ENCODE measurements at regions not wholly inside any gene's neighbourhood (a gene's known extent, or its start where the extent isn't known, plus 50 kb on each side); places are given as distances from the start of the nearest gene placed in this dataset.
"Not testable (repeated sequence)": the region's sequence is repeated elsewhere in the genome, so short reads cannot be mapped to it uniquely, and the experiment has no call there.

DNA sequence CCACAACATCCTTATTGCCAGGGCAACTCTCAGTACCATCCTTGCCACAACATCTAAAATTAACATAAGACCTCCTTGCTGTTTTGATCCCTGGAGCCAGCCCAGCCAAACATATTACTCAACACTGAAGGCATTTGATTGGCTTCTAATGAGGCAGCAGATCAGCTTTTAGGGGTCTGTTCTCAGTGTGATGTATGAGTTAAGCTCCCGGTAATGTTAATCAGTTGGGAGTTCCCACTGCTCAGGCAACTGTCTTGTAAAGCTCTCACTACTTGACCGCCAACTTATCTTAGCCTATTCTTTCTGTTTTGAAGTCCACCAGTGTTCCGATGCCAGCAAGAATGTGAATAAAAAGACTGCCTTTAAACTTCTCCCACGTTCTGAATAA, 158.9 kb downstream of the FOXB1 start:
- 59 to 72% methylated on average over 4 of the region's 4 CpGs for WGBS, 2 donors
- TF ChIP-seq POLR2A (IDR thresholded peaks at IDR 0.05): no peak
- TF ChIP-seq, protein P1, sequence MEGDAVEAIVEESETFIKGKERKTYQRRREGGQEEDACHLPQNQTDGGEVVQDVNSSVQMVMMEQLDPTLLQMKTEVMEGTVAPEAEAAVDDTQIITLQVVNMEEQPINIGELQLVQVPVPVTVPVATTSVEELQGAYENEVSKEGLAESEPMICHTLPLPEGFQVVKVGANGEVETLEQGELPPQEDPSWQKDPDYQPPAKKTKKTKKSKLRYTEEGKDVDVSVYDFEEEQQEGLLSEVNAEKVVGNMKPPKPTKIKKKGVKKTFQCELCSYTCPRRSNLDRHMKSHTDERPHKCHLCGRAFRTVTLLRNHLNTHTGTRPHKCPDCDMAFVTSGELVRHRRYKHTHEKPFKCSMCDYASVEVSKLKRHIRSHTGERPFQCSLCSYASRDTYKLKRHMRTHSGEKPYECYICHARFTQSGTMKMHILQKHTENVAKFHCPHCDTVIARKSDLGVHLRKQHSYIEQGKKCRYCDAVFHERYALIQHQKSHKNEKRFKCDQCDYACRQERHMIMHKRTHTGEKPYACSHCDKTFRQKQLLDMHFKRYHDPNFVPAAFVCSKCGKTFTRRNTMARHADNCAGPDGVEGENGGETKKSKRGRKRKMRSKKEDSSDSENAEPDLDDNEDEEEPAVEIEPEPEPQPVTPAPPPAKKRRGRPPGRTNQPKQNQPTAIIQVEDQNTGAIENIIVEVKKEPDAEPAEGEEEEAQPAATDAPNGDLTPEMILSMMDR (IDR thresholded peaks at IDR 0.05): no peak
- intact Hi-C loops (cut with DNase I; ENCODE audit: low total_unique reads): no loop called here

DNA sequence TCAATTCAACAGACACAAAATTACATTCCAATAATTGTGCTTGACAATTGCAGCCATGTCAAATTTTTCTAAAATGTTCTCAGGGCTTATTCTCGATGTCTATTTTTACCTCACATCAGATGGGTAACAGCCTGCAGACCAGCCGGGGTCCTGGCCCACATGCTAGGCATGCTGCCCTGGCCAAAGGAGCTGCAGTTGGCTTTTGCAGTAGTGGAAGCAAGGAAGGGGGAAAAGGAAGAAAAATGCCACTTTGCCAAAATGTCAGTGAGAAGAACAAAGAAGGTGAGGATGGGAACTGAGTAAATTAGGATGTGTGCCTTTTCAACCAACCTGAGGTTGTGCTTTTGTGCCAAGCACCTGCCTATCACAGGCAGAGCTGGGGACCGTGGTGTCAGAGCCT, 161.0 kb downstream of the FOXB1 start:
- 89 to 93% methylated on average over 3 of the region's 3 CpGs for WGBS, 2 donors
- TF ChIP-seq, protein P1 (IDR thresholded peaks at IDR 0.05): no peak
- TF ChIP-seq POLR2A (IDR thresholded peaks at IDR 0.05): no peak
- no peak overlapping the region for H3K27ac ChIP-seq
- intact Hi-C loops (cut with DNase I; ENCODE audit: low total_unique reads): no loop called here
- no peaks in the 10 kb centered on the region for H3K4me1 ChIP-seq
- no peaks in the 10 kb centered on the region for H3K9me3 ChIP-seq
- H3K27me3 ChIP-seq: no peaks in the 10 kb centered on the region
- no peak overlapping the region for H3K4me3 ChIP-seq
- no peaks in the 10 kb centered on the region for H3K36me3 ChIP-seq (ENCODE audit: low read depth, missing control alignments)
- no peak for DNase-seq

More for the DNA sequence above, 158.9 kb downstream of the FOXB1 start:
- no peaks in the 10 kb centered on the region for H3K4me1 ChIP-seq
- no peak overlapping the region for H3K27ac ChIP-seq
- H3K27me3 ChIP-seq: no peaks in the 10 kb centered on the region
- H3K36me3 ChIP-seq (ENCODE audit: low read depth, missing control alignments): no peaks in the 10 kb centered on the region
- H3K9me3 ChIP-seq: no peaks in the 10 kb centered on the region
- H3K4me3 ChIP-seq: no peak overlapping the region
- DNase-seq: no peak

DNA sequence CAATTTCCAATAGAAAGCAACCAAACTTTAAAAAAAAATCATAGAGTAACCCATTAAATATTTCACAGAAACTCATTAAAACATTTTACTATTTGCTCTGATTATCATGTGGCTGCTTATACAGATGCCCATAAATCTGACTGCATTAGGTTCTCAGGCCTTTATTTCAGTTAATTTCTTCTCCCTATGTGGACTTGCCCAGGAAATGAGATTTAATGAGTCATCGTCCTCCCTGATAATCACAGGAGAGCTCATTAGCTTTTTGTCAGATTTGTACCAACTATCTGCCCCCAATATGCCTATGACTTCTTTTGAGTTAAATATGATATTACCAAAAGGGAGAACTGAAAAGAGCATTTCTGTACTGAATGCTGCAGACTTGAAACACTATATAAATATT, 168.0 kb downstream of the FOXB1 start:
- TF ChIP-seq, protein P1 (IDR thresholded peaks at IDR 0.05): no peak
- no peak for TF ChIP-seq POLR2A (IDR thresholded peaks at IDR 0.05)
- intact Hi-C loops (cut with DNase I; ENCODE audit: low total_unique reads): no loop called here
- no peaks in the 10 kb centered on the region for H3K27me3 ChIP-seq
- 37 to 55% methylated on average over 1 of the region's 1 CpG for WGBS, 2 donors
- H3K9me3 ChIP-seq: no peaks in the 10 kb centered on the region
- no peak overlapping the region for H3K27ac ChIP-seq
- no peak for DNase-seq
- H3K36me3 ChIP-seq (ENCODE audit: low read depth, missing control alignments): no peaks in the 10 kb centered on the region
- H3K4me1 ChIP-seq: no peaks in the 10 kb centered on the region
- no peak overlapping the region for H3K4me3 ChIP-seq

DNA sequence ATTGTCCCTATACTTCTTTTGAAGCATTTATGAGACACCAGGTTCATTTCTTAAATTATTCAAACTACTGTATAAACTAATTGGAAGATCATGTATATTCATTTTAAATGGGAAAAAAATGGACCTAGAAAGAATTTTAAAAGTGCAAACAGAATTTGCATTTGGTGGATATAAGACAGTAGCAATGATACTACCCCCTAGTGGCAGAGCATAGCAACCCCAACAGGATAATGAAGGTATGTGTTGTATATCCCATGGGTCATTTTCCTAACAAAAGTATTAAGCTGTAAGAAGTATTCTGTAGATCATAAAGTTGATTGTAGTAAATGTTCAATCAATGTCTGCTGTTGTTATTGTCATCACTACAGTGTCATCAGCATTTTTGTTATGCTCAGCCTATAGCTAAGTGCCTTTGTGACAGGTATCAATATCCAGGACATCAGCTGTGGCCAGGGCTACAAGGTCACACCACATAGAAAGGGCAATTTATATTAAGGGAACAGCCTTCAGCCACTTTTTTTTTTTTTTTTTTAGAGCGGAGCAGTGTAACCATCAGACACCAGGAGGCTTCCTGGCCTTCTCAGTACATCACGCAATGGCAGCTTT, 175.8 kb downstream of the FOXB1 start:
- WGBS, 2 donors: 67 to 79% methylated on average over 2 of the region's 2 CpGs
- H3K36me3 ChIP-seq (ENCODE audit: low read depth, missing control alignments): no peaks in the 10 kb centered on the region
- peak; percentile 49 for DNase-seq
- TF ChIP-seq POLR2A (IDR thresholded peaks at IDR 0.05): no peak
- TF ChIP-seq, protein P1 (IDR thresholded peaks at IDR 0.05): peak in 2 of 3 experiments; percentile 47 to 70
- no peaks in the 10 kb centered on the region for H3K9me3 ChIP-seq
- H3K4me3 ChIP-seq: no peak overlapping the region
- H3K27ac ChIP-seq: no peak overlapping the region
- no peaks in the 10 kb centered on the region for H3K4me1 ChIP-seq
- no peaks in the 10 kb centered on the region for H3K27me3 ChIP-seq
- intact Hi-C loops (cut with DNase I; ENCODE audit: low total_unique reads): no loop called here

DNA sequence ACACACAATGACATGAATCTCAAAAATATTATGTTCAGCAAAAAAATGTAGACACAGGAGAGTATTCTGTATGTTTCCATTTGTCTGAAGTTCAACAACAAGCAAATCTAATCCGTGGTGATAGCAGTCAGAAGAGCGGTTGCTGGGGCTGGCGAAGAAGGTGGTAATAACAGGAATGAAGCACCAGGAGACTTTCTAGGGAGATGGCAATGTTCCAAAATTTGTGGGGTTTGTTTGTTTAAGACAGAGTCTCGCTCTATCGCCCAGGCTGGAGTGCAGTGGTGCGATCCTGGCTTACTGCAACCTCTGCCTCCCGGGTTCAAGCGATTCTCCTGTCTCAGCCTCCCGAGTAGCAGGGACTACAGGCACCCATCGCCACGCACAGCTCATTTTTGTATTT, 177.8 kb downstream of the FOXB1 start:
- H3K4me3 ChIP-seq; intact Hi-C loops (cut with DNase I; ENCODE audit: low total_unique reads); H3K36me3 ChIP-seq (ENCODE audit: low read depth, missing control alignments); H3K27ac ChIP-seq; DNase-seq; H3K27me3 ChIP-seq; H3K9me3 ChIP-seq; H3K4me1 ChIP-seq: not testable (repeated sequence)
- 88 to 89% methylated on average over 11 of the region's 11 CpGs for WGBS, 2 donors

All from testis (tissue), 2 donors.